T-helper 17 cell (primary cell): ENCODE measurements at regions not wholly inside any gene's neighbourhood (a gene's known extent, or its start where the extent isn't known, plus 50 kb on each side); places are given as distances from the start of the nearest gene placed in this dataset.

Experiments
- ATAC-seq: fragments of 150-1000 bp; cut with Tn5 transposase; 2 replicates; pipeline ENCODE4 v1.10.0; 2021; ENCODE audit warnings: mild to moderate bottlenecking, moderate library complexity
- DNase-seq, 3 donors: peaks; one replicate each; pipeline versions ENCODE4 v3.0.0 to v3.0.0-alpha.2; 2020 to 2021
- H3K9me3 ChIP-seq: one replicate; pipeline ENCODE4 v1.7.0; 2013; ENCODE audit warnings: low read length, mild to moderate bottlenecking; ENCODE audit not compliant: control insufficient read depth, poor library complexity, severe bottlenecking
- H3K27ac Mint-ChIP-seq: one replicate; pipeline ENCODE4 v1.8.0; 2022; ENCODE audit warnings: mild to moderate bottlenecking, moderate library complexity, mixed read lengths
- H3K27me3 Mint-ChIP-seq: one replicate; pipeline ENCODE4 v1.8.0; 2022; ENCODE audit warnings: mixed read lengths
- H3K36me3 Mint-ChIP-seq: one replicate; pipeline ENCODE4 v1.8.0; 2022; ENCODE audit warnings: low read depth, mixed read lengths
- H3K4me1 Mint-ChIP-seq: one replicate; pipeline ENCODE4 v1.8.0; 2022; ENCODE audit warnings: mild to moderate bottlenecking, mixed read lengths
- H3K4me3 Mint-ChIP-seq: one replicate; pipeline ENCODE4 v1.8.0; 2022; ENCODE audit warnings: mild to moderate bottlenecking, moderate library complexity, mixed read lengths

DNA sequence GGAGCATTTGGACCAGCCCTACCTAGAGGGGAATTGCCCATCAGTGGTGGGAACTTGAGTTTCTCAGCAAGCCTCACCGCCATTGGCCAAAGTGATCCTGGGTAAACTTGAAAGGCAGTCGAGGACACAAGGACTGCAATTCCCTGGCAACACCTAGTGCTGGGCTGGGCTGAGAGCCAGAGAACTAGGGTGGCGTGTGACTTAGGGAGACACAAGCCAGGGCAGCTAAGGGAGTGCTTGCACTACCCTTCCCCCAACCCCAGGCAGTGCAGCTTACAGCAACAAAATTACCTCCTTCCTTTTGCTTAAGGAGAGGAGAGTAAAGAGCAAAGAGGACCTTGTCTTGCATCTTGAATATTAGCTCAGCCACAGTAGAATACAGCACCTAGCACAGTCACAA lies 176.9 kb upstream of the PRMT6 start:
- ATAC-seq: no peak
- Mint-ChIP-seq H3K27me3 (no peaks in the 10 kb centered on the region), H3K36me3 (no peaks in the 10 kb centered on the region), H3K4me1 (no peaks in the 10 kb centered on the region), H3K27ac (no peak overlapping the region), H3K4me3 (no peak overlapping the region)
- DNase-seq: no peak
- no peaks in the 10 kb centered on the region for H3K9me3 ChIP-seq

GRCh38 chr1:106880226-106880625 lies 176.2 kb upstream of the PRMT6 start:
- ATAC-seq: no peak
- H3K9me3 ChIP-seq: no peaks in the 10 kb centered on the region
- no peaks in the 10 kb centered on the region for H3K4me1 Mint-ChIP-seq
- DNase-seq: no peak
- H3K36me3 Mint-ChIP-seq: no peaks in the 10 kb centered on the region
- no peaks in the 10 kb centered on the region for H3K27me3 Mint-ChIP-seq
- H3K27ac Mint-ChIP-seq: no peak overlapping the region
- H3K4me3 Mint-ChIP-seq: no peak overlapping the region

GRCh38 chr1:106883208-106883607 lies 173.3 kb upstream of the PRMT6 start:
- H3K27ac Mint-ChIP-seq: no peak overlapping the region
- H3K4me1 Mint-ChIP-seq: no peaks in the 10 kb centered on the region
- ATAC-seq (no peak), DNase-seq (no peak)
- H3K4me3 Mint-ChIP-seq: no peak overlapping the region
- no peaks in the 10 kb centered on the region for H3K36me3 Mint-ChIP-seq
- H3K27me3 Mint-ChIP-seq: no peaks in the 10 kb centered on the region
- H3K9me3 ChIP-seq: no peaks in the 10 kb centered on the region

DNA sequence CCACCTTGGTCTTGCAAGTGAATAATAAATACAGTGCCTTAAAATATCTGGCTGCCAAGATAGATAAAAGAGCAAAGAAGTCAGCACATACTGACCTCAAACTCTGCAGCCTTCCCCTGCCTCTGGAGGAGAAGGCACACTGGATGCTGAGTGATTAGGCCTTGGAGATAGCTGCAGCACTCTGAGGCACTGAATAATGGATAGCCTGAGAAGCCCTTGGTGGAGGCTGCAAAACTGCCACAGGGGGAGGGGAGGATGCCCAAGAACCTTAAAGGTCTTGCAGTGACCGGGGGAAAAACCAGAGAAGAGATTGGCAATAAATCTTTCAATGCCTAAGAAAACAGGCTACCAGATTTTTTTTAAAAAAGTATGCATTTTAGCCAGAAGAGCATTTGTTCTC lies 167.4 kb upstream of the PRMT6 start:
- H3K36me3 Mint-ChIP-seq: no peaks in the 10 kb centered on the region
- no peaks in the 10 kb centered on the region for H3K9me3 ChIP-seq
- ATAC-seq (no peak), DNase-seq (no peak)
- no peaks in the 10 kb centered on the region for H3K27me3 Mint-ChIP-seq
- H3K27ac Mint-ChIP-seq: no peak overlapping the region
- H3K4me1 Mint-ChIP-seq: no peaks in the 10 kb centered on the region
- H3K4me3 Mint-ChIP-seq: no peak overlapping the region

DNA sequence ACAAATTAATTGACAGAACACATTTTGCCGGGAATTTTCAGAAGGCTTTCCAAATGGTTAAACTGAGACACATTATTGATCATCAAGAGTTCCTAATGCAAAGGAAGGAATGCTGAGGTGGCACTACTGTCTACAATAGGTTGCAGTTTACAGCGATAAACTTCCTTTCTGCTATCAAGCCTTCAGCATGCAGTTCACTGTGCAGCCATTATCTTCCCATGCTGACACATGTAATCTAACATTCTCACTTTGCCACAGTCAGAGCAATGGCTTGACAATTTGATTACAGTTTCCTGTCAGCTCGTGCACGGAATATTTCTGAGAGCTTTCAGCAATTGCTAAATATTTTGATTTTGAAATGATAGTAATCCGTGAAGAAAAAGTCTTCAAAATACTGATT lies 166.9 kb upstream of the PRMT6 start:
- no peaks in the 10 kb centered on the region for H3K36me3 Mint-ChIP-seq
- H3K4me3 Mint-ChIP-seq: no peak overlapping the region
- DNase-seq: no peak
- H3K27me3 Mint-ChIP-seq: no peaks in the 10 kb centered on the region
- H3K9me3 ChIP-seq: no peaks in the 10 kb centered on the region
- ATAC-seq: no peak
- no peak overlapping the region for H3K27ac Mint-ChIP-seq
- no peaks in the 10 kb centered on the region for H3K4me1 Mint-ChIP-seq

GRCh38 chr1:106897976-106898375 lies 158.5 kb upstream of the PRMT6 start:
- Mint-ChIP-seq H3K4me3 (no peak overlapping the region), H3K27me3 (no peaks in the 10 kb centered on the region), H3K27ac (no peak overlapping the region), H3K36me3 (no peaks in the 10 kb centered on the region), H3K4me1 (no peaks in the 10 kb centered on the region)
- DNase-seq: no peak
- no peak for ATAC-seq
- H3K9me3 ChIP-seq: no peaks in the 10 kb centered on the region

GRCh38 chr1:106899644-106900043 lies 156.8 kb upstream of the PRMT6 start:
- H3K9me3 ChIP-seq: no peaks in the 10 kb centered on the region

DNA sequence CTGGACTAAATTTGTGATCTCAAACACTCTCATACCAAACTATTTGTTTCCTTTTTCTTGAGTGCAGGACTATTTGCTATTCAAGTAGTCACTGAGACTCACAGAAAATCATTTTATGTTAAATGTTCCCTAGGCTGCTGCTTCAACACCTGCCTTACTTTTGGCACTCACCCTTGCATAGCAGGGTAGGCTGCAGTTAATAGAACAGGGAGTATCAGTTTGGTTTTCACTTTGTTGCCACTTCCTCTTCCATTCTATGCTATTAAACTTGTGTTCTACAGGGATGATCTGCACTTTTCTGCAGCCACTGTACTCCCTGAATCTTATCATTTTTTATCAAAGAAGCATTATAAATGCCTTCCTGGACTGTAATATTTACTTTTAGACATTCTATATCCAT lies 148.7 kb upstream of the PRMT6 start:
- Mint-ChIP-seq H3K27ac (no peak overlapping the region), H3K27me3 (no peaks in the 10 kb centered on the region), H3K36me3 (no peaks in the 10 kb centered on the region), H3K4me3 (no peak overlapping the region), H3K4me1 (no peaks in the 10 kb centered on the region)
- DNase-seq (no peak), ATAC-seq (no peak)
- no peaks in the 10 kb centered on the region for H3K9me3 ChIP-seq

More at GRCh38 chr1:106899644-106900043, 156.8 kb upstream of the PRMT6 start:
- DNase-seq (no peak), ATAC-seq (no peak)
- no peak overlapping the region for H3K27ac Mint-ChIP-seq
- no peaks in the 10 kb centered on the region for H3K4me1 Mint-ChIP-seq
- no peaks in the 10 kb centered on the region for H3K36me3 Mint-ChIP-seq
- no peak overlapping the region for H3K4me3 Mint-ChIP-seq
- no peaks in the 10 kb centered on the region for H3K27me3 Mint-ChIP-seq

DNA sequence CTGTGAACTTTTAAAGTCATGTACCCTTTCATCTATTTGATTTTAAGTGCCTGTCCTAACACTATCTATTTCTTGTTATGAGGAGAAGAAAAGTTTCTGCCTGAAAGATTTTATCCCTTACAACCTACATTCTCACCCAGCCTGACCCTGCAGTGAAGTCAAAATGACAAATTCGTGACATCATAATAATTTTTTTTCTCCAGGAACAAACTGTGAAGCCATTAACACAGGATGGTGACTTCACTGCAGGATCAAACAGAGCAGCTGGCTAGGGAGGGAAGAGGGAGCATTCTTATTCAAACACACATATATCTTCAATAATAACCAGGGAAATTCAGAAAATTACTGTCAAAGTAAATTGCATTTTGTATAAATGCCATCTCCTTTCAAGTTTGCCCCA lies 147.8 kb upstream of the PRMT6 start:
- H3K4me3 Mint-ChIP-seq: no peak overlapping the region
- ATAC-seq (no peak), DNase-seq (no peak)
- H3K9me3 ChIP-seq: no peaks in the 10 kb centered on the region
- no peaks in the 10 kb centered on the region for H3K27me3 Mint-ChIP-seq
- H3K4me1 Mint-ChIP-seq: no peaks in the 10 kb centered on the region
- H3K27ac Mint-ChIP-seq: no peak overlapping the region
- H3K36me3 Mint-ChIP-seq: no peaks in the 10 kb centered on the region

- Mint-ChIP-seq H3K27ac (no peak overlapping the region), H3K27me3 (no peaks in the 10 kb centered on the region), H3K4me1 (no peaks in the 10 kb centered on the region), H3K4me3 (no peak overlapping the region), H3K36me3 (no peaks in the 10 kb centered on the region)
- no peaks in the 10 kb centered on the region for H3K9me3 ChIP-seq
- ATAC-seq (no peak), DNase-seq (no peak)
Observed at GRCh38 chr1:106910798-106911197, 145.7 kb upstream of the PRMT6 start.

DNA sequence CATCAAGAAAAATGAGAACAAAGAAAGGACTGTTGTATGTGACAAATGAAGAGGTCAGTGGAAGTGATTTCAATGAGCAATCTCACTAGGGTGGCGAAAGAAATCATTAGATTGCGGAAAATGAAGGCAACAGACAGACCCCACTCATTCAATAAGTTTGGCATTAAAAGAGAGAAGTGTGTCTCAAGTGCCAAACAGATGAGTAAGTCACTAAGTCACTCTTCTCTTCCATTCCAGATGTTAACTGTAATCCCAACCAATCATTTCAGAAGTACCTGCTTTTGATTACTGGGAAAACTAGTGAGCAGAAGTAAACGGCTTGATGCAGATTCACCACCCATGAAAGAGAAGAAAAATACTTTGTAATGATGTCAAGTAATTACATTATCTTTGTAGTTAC lies 144.3 kb upstream of the PRMT6 start:
- ATAC-seq: no peak
- Mint-ChIP-seq H3K4me3 (no peak overlapping the region), H3K27ac (no peak overlapping the region), H3K36me3 (no peaks in the 10 kb centered on the region), H3K4me1 (no peaks in the 10 kb centered on the region), H3K27me3 (no peaks in the 10 kb centered on the region)
- H3K9me3 ChIP-seq: no peaks in the 10 kb centered on the region
- DNase-seq: no peak

DNA sequence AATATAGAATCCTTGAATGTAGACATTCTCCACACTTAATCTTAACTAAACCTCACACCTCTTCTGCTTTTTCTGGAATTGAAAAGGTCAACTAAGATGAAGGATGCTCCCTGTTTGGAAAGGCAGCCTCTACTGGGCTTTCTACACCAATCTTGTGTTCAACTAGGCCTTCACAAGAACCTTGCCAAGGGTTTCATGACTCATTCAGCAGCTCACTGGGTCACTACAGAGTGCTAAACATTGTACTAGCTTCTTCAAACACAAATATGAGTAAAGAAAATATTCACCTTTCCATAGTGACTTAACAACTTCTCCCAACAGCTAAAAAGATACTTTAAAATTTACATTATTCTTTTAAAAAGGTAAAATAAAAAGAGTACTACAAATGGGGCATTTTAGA lies 135.3 kb upstream of the PRMT6 start:
- H3K4me3 Mint-ChIP-seq: no peak overlapping the region
- DNase-seq (no peak), ATAC-seq (no peak)
- H3K27ac Mint-ChIP-seq: no peak overlapping the region
- no peaks in the 10 kb centered on the region for H3K27me3 Mint-ChIP-seq
- H3K9me3 ChIP-seq: no peaks in the 10 kb centered on the region
- no peaks in the 10 kb centered on the region for H3K4me1 Mint-ChIP-seq
- no peaks in the 10 kb centered on the region for H3K36me3 Mint-ChIP-seq

GRCh38 chr1:106924360-106924759 lies 132.1 kb upstream of the PRMT6 start:
- ATAC-seq: no peak
- H3K27ac Mint-ChIP-seq: no peak overlapping the region
- no peaks in the 10 kb centered on the region for H3K27me3 Mint-ChIP-seq

DNA sequence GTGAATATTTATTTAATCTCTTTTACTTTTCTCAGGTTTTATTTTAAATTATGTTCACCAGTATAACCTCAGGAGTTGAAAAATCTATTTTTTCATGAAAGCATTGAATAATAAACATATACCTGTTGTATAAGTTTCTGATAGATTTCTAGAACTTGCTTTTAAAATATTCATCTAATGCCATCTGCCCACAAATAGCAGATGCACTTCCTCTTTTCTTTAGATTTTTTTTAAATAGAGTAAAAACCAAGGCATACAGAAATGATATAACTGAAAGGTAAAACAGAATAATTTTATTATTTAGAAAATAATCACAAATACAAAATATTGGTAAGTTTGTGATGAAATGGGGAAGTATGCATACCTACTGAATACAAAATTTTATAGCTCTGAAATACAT lies 130.7 kb upstream of the PRMT6 start:
- DNase-seq (no peak), ATAC-seq (no peak)
- Mint-ChIP-seq H3K27me3 (no peaks in the 10 kb centered on the region), H3K36me3 (no peaks in the 10 kb centered on the region), H3K4me1 (no peaks in the 10 kb centered on the region), H3K4me3 (no peak overlapping the region), H3K27ac (no peak overlapping the region)
- no peaks in the 10 kb centered on the region for H3K9me3 ChIP-seq

More at GRCh38 chr1:106924360-106924759, 132.1 kb upstream of the PRMT6 start:
- DNase-seq: no peak
- H3K4me1 Mint-ChIP-seq: no peaks in the 10 kb centered on the region
- no peak overlapping the region for H3K4me3 Mint-ChIP-seq
- H3K36me3 Mint-ChIP-seq: no peaks in the 10 kb centered on the region
- no peaks in the 10 kb centered on the region for H3K9me3 ChIP-seq
